HG02870 (cell line): ENCODE measurements at regions not wholly inside any gene's neighbourhood (a gene's known extent, or its start where the extent isn't known, plus 50 kb on each side); places are given as distances from the start of the nearest gene placed in this dataset.
A peak's percentile ranks its signal among the peaks of the same experiment; 100 is the strongest.

Source experiments
- ATAC-seq: cut with Tn5 transposase; IDR thresholded peaks from one replicate; pipeline ENCODE4 v1.9.1; 2021; ENCODE audit warnings: mild to moderate bottlenecking, moderate library complexity; ENCODE audit not compliant: unreplicated experiment

- no peak for ATAC-seq
Observed at GRCh38 chr5:7955476-7955875, 86.5 kb downstream of the MTRR start.

- no peak for ATAC-seq
Observed at GRCh38 chr5:7957329-7957728, 88.4 kb downstream of the MTRR start.

GRCh38 chr5:7960142-7960541, 91.2 kb downstream of the MTRR start:
- ATAC-seq = no peak

- no peak for ATAC-seq
Observed at GRCh38 chr5:7961540-7961939, 92.6 kb downstream of the MTRR start.

- peak; percentile 85 for ATAC-seq
Observed at GRCh38 chr5:7970816-7971215, 101.9 kb downstream of the MTRR start.

GRCh38 chr5:7976411-7977190, 107.7 kb downstream of the MTRR start:
- no peak for ATAC-seq

GRCh38 chr5:7978114-7978513, 109.2 kb downstream of the MTRR start:
- ATAC-seq = no peak

- ATAC-seq = no peak
Observed at GRCh38 chr5:7978991-7979390, 110.0 kb downstream of the MTRR start.

- no peak for ATAC-seq
Observed at GRCh38 chr5:7980881-7981280, 111.9 kb downstream of the MTRR start.

GRCh38 chr5:7983433-7983832, 114.5 kb downstream of the MTRR start:
- ATAC-seq = no peak

GRCh38 chr5:7991125-7991821, 122.3 kb downstream of the MTRR start:
- ATAC-seq = no peak

- ATAC-seq = no peak
Observed at GRCh38 chr5:7995688-7996294, 126.8 kb downstream of the MTRR start.

GRCh38 chr5:8005416-8005815, 136.5 kb downstream of the MTRR start:
- ATAC-seq = no peak

- ATAC-seq = no peak
Observed at GRCh38 chr5:8012131-8012977, 143.4 kb downstream of the MTRR start.

- ATAC-seq = no peak
Observed at GRCh38 chr5:8013948-8014710, 145.2 kb downstream of the MTRR start.

- no peak for ATAC-seq
Observed at GRCh38 chr5:8019719-8020218, 150.8 kb downstream of the MTRR start.

- ATAC-seq = no peak
Observed at GRCh38 chr5:8020861-8021514, 152.0 kb downstream of the MTRR start.

- no peak for ATAC-seq
Observed at GRCh38 chr5:8028243-8028642, 159.3 kb downstream of the MTRR start.

GRCh38 chr5:8033261-8033660, 164.3 kb downstream of the MTRR start:
- ATAC-seq = no peak

- no peak for ATAC-seq
Observed at GRCh38 chr5:8034852-8035251, 165.9 kb downstream of the MTRR start.
